ENCODE measurements at regions not wholly inside any gene's neighbourhood (a gene's known extent, or its start where the extent isn't known, plus 50 kb on each side); places are given as distances from the start of the nearest gene placed in this dataset.

- no peaks in the 10 kb centered on the region for H3K9me3 ChIP-seq
- TF ChIP-seq POLR2A (IDR thresholded peaks at IDR 0.05) (no peak), CTCF (IDR thresholded peaks at IDR 0.05) (no peak)
- H3K4me3 ChIP-seq: no peak overlapping the region
- intact Hi-C loops (cut with DNase I): no loop called here
- H3K27ac ChIP-seq: no peak overlapping the region
- H3K36me3 ChIP-seq (replicated peaks in 1 of 2; ENCODE audit: insufficient read depth in 1 of 2, low read depth in 2 of 2): no peaks in the 10 kb centered on the region
- no peaks in the 10 kb centered on the region for H3K27me3 ChIP-seq
- WGBS, 2 donors: 62 to 77% methylated on average over 1 of the region's 1 CpG
- H3K4me1 ChIP-seq: no peaks in the 10 kb centered on the region
- no peak for ATAC-seq
- DNase-seq: no peak
These were observed 281.1 kb upstream of the NCKAP5 start for GRCh38 chr2:133849341-133849740.

- no peaks in the 10 kb centered on the region for H3K36me3 ChIP-seq (replicated peaks in 1 of 2; ENCODE audit: insufficient read depth in 1 of 2, low read depth in 2 of 2)
- no peaks in the 10 kb centered on the region for H3K27me3 ChIP-seq
- TF ChIP-seq CTCF (IDR thresholded peaks at IDR 0.05) (no peak), POLR2A (IDR thresholded peaks at IDR 0.05) (no peak)
- intact Hi-C loops (cut with DNase I): no loop called here
- no peak for ATAC-seq
- H3K27ac ChIP-seq: no peak overlapping the region
- H3K4me1 ChIP-seq: no peaks in the 10 kb centered on the region
- H3K4me3 ChIP-seq: no peak overlapping the region
- no peak for DNase-seq
- H3K9me3 ChIP-seq: no peaks in the 10 kb centered on the region
- WGBS, 2 donors: 71 to 85% methylated on average over 5 of the region's 5 CpGs
These were observed 286.4 kb upstream of the NCKAP5 start for GRCh38 chr2:133854603-133855200.

GRCh38 chr2:133855526-133855925 is 287.3 kb upstream of the NCKAP5 start:
- 58 to 63% methylated on average over 4 of the region's 4 CpGs for WGBS, 2 donors
- H3K27ac ChIP-seq: no peak overlapping the region
- ATAC-seq (no peak), DNase-seq (no peak)
- no peak for TF ChIP-seq CTCF (IDR thresholded peaks at IDR 0.05)
- TF ChIP-seq POLR2A (IDR thresholded peaks at IDR 0.05): no peak
- no peaks in the 10 kb centered on the region for H3K9me3 ChIP-seq
- no peaks in the 10 kb centered on the region for H3K36me3 ChIP-seq (replicated peaks in 1 of 2; ENCODE audit: insufficient read depth in 1 of 2, low read depth in 2 of 2)
- H3K4me1 ChIP-seq: no peaks in the 10 kb centered on the region
- no peaks in the 10 kb centered on the region for H3K27me3 ChIP-seq
- no peak overlapping the region for H3K4me3 ChIP-seq
- intact Hi-C loops (cut with DNase I): no loop called here

- no peak for ATAC-seq
- no peaks in the 10 kb centered on the region for H3K9me3 ChIP-seq
- H3K4me3 ChIP-seq: no peak overlapping the region
- no peaks in the 10 kb centered on the region for H3K4me1 ChIP-seq
- no peak for TF ChIP-seq POLR2A (IDR thresholded peaks at IDR 0.05)
- TF ChIP-seq CTCF (IDR thresholded peaks at IDR 0.05): no peak
- intact Hi-C loops (cut with DNase I): no loop called here
- H3K27ac ChIP-seq: no peak overlapping the region
- no peaks in the 10 kb centered on the region for H3K27me3 ChIP-seq
- H3K36me3 ChIP-seq (replicated peaks in 1 of 2; ENCODE audit: insufficient read depth in 1 of 2, low read depth in 2 of 2): no peaks in the 10 kb centered on the region
- DNase-seq: no peak
These were observed 288.4 kb upstream of the NCKAP5 start for GRCh38 chr2:133856678-133857077.

- no peak overlapping the region for H3K4me3 ChIP-seq
- H3K27me3 ChIP-seq: no peaks in the 10 kb centered on the region
- 66 to 78% methylated on average over 6 of the region's 6 CpGs for WGBS, 2 donors
- no peak for TF ChIP-seq CTCF (IDR thresholded peaks at IDR 0.05)
- no peak for TF ChIP-seq POLR2A (IDR thresholded peaks at IDR 0.05)
- H3K27ac ChIP-seq: no peak overlapping the region
- H3K4me1 ChIP-seq: no peaks in the 10 kb centered on the region
- no peak for ATAC-seq
- intact Hi-C loops (cut with DNase I): no loop called here
- H3K9me3 ChIP-seq: no peaks in the 10 kb centered on the region
- no peak for DNase-seq
- H3K36me3 ChIP-seq (replicated peaks in 1 of 2; ENCODE audit: insufficient read depth in 1 of 2, low read depth in 2 of 2): no peaks in the 10 kb centered on the region
These were observed 291.3 kb upstream of the NCKAP5 start for GRCh38 chr2:133859578-133859977.
